ENCODE measurements at regions not wholly inside any gene's neighbourhood (a gene's known extent, or its start where the extent isn't known, plus 50 kb on each side); places are given as distances from the start of the nearest gene placed in this dataset.

DNA sequence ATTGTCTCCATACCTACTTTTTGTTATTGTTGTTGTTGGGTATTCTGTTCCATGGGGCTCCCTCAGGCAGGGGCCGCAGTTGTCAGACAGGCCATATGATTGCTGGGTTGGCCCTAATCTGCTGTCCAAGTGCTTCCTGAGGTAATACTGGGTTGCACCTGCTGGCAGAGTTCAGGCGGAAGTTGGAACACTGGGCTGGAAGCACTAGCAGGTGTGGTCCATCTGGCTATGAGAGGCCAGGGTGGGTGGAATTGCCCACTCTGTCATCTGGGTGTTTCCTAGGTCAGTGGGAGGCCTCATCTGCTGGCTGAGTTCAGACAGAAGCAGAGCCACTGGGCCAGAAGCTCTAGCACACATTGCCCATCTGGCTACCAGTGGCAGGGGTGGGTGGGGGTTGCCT is 81.3 kb upstream of the NID2 start:
- no peak for TF ChIP-seq EGR1 (IDR thresholded peaks at IDR 0.05)
- no peak for TF ChIP-seq TEAD4 (IDR thresholded peaks at IDR 0.05)

DNA sequence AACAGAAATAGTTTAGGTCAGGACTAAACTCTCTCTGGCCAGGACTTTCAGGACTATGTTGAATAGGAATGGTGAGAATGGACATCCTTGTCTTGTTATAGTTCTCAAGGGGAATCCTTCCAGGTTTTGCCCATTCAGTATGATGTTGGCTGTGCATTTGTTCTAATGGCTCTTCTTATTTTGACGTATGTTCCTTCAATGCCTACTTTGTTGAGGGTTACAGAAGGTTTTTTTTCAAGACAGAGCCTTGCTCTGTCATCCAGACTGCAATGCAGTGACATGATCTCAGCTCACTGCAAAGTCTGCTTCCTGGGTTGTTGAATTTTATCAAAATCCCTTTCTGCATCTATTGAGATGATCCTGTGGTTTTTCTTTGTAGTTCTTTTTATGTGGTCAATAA is 79.5 kb upstream of the NID2 start:
- TF ChIP-seq RAD21 (IDR thresholded peaks at IDR 0.05; ENCODE audit: low read depth), result no peak
- TF ChIP-seq YY1 (IDR thresholded peaks at IDR 0.05; ENCODE audit: low read depth), result no peak
- TF ChIP-seq FOXM1 (IDR thresholded peaks at IDR 0.05; ENCODE audit: borderline replicate concordance, low read depth), result no peak
- TF ChIP-seq CREB1 (IDR thresholded peaks at IDR 0.05; ENCODE audit: low read depth), result no peak
- no peak for TF ChIP-seq EGR1 (IDR thresholded peaks at IDR 0.05)
- TF ChIP-seq ZBTB7A (IDR thresholded peaks at IDR 0.05; ENCODE audit: low read depth), result no peak
- no peak for TF ChIP-seq TAF1 (IDR thresholded peaks at IDR 0.05; ENCODE audit: low read depth)
- no peak for TF ChIP-seq EP300 (IDR thresholded peaks at IDR 0.05; ENCODE audit: borderline replicate concordance)
- TF ChIP-seq TEAD4 (IDR thresholded peaks at IDR 0.05), result no peak
- no peak for TF ChIP-seq CEBPB (IDR thresholded peaks at IDR 0.05)
- TF ChIP-seq, protein P1, sequence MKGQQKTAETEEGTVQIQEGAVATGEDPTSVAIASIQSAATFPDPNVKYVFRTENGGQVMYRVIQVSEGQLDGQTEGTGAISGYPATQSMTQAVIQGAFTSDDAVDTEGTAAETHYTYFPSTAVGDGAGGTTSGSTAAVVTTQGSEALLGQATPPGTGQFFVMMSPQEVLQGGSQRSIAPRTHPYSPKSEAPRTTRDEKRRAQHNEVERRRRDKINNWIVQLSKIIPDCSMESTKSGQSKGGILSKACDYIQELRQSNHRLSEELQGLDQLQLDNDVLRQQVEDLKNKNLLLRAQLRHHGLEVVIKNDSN (IDR thresholded peaks at IDR 0.05), result no peak
- TF ChIP-seq TCF12 (IDR thresholded peaks at IDR 0.05; ENCODE audit: low read depth), result no peak
- TF ChIP-seq, protein P2, sequence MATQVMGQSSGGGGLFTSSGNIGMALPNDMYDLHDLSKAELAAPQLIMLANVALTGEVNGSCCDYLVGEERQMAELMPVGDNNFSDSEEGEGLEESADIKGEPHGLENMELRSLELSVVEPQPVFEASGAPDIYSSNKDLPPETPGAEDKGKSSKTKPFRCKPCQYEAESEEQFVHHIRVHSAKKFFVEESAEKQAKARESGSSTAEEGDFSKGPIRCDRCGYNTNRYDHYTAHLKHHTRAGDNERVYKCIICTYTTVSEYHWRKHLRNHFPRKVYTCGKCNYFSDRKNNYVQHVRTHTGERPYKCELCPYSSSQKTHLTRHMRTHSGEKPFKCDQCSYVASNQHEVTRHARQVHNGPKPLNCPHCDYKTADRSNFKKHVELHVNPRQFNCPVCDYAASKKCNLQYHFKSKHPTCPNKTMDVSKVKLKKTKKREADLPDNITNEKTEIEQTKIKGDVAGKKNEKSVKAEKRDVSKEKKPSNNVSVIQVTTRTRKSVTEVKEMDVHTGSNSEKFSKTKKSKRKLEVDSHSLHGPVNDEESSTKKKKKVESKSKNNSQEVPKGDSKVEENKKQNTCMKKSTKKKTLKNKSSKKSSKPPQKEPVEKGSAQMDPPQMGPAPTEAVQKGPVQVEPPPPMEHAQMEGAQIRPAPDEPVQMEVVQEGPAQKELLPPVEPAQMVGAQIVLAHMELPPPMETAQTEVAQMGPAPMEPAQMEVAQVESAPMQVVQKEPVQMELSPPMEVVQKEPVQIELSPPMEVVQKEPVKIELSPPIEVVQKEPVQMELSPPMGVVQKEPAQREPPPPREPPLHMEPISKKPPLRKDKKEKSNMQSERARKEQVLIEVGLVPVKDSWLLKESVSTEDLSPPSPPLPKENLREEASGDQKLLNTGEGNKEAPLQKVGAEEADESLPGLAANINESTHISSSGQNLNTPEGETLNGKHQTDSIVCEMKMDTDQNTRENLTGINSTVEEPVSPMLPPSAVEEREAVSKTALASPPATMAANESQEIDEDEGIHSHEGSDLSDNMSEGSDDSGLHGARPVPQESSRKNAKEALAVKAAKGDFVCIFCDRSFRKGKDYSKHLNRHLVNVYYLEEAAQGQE (IDR thresholded peaks at IDR 0.05; ENCODE audit: low read depth), result no peak
- TF ChIP-seq, protein P3, sequence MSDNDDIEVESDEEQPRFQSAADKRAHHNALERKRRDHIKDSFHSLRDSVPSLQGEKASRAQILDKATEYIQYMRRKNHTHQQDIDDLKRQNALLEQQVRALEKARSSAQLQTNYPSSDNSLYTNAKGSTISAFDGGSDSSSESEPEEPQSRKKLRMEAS (IDR thresholded peaks at IDR 0.05), result no peak
- no peak for TF ChIP-seq NFIC (IDR thresholded peaks at IDR 0.05)

DNA sequence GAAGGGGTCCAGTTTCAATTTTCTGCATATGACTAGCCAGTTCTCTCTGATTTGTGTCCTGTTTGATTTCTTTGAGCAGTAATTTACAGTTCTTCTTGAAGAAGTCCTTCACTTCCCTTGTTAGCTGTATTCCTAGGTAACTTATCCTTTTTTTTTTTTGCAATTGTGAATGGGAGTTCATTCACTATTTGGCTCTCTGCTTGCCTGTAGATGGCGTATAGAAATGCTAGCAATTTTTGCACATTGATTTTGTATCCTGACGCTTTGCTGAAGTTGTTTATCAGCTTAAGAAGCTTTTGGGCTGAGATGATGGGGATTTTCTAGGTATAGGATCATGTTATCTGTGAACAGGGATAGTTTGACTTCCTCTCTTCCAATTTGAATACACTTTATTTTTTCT is 77.6 kb upstream of the NID2 start:
- TF ChIP-seq TEAD4 (IDR thresholded peaks at IDR 0.05) (no peak), CREB1 (IDR thresholded peaks at IDR 0.05; ENCODE audit: low read depth) (no peak), RAD21 (IDR thresholded peaks at IDR 0.05; ENCODE audit: low read depth) (no peak), CEBPB (IDR thresholded peaks at IDR 0.05) (no peak), TCF12 (IDR thresholded peaks at IDR 0.05; ENCODE audit: low read depth) (no peak), EGR1 (IDR thresholded peaks at IDR 0.05) (no peak), YY1 (IDR thresholded peaks at IDR 0.05; ENCODE audit: low read depth) (no peak), TAF1 (IDR thresholded peaks at IDR 0.05; ENCODE audit: low read depth) (no peak), ZBTB7A (IDR thresholded peaks at IDR 0.05; ENCODE audit: low read depth) (no peak), FOXM1 (IDR thresholded peaks at IDR 0.05; ENCODE audit: borderline replicate concordance, low read depth) (no peak), NFIC (IDR thresholded peaks at IDR 0.05) (no peak)
- TF ChIP-seq, protein P1 (IDR thresholded peaks at IDR 0.05), result no peak
- TF ChIP-seq, protein P2 (IDR thresholded peaks at IDR 0.05; ENCODE audit: low read depth), result no peak
- TF ChIP-seq, protein P3 (IDR thresholded peaks at IDR 0.05), result no peak

DNA sequence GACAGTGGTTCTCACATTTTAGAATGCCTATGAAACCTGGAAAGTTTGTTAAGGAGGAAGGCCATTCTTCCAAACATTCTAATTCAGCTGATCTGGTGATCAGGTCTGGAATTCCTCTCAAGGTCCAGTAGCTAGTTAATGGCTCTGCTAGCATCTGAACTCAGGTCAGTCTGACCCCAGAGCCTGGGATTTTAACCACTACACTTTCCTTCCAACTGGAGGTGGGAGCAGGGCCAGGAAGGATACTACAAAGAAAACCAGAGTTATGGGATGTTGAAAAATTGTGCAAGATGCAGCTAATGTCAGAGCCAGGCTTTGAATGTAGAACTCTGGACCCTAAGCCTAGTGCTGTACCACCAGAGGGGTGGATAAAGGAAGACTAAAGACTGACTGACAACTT is 73.6 kb upstream of the NID2 start:
- no peak for TF ChIP-seq CEBPB (IDR thresholded peaks at IDR 0.05)
- TF ChIP-seq YY1 (IDR thresholded peaks at IDR 0.05; ENCODE audit: low read depth), result no peak
- TF ChIP-seq TEAD4 (IDR thresholded peaks at IDR 0.05), result no peak
- TF ChIP-seq, protein P1 (IDR thresholded peaks at IDR 0.05), result no peak
- TF ChIP-seq NFIC (IDR thresholded peaks at IDR 0.05), result no peak
- TF ChIP-seq, protein P3 (IDR thresholded peaks at IDR 0.05), result no peak
- TF ChIP-seq EGR1 (IDR thresholded peaks at IDR 0.05), result no peak
- no peak for TF ChIP-seq TAF1 (IDR thresholded peaks at IDR 0.05; ENCODE audit: low read depth)
- no peak for TF ChIP-seq RAD21 (IDR thresholded peaks at IDR 0.05; ENCODE audit: low read depth)
- no peak for TF ChIP-seq TCF12 (IDR thresholded peaks at IDR 0.05; ENCODE audit: low read depth)
- TF ChIP-seq, protein P2 (IDR thresholded peaks at IDR 0.05; ENCODE audit: low read depth), result no peak
- no peak for TF ChIP-seq CREB1 (IDR thresholded peaks at IDR 0.05; ENCODE audit: low read depth)
- TF ChIP-seq FOXM1 (IDR thresholded peaks at IDR 0.05; ENCODE audit: borderline replicate concordance, low read depth), result no peak
- no peak for TF ChIP-seq ZBTB7A (IDR thresholded peaks at IDR 0.05; ENCODE audit: low read depth)
- TF ChIP-seq EP300 (IDR thresholded peaks at IDR 0.05; ENCODE audit: borderline replicate concordance), result no peak

Measured in Ishikawa (cell line).